Mesendoderm (in vitro differentiated cells): ENCODE measurements at regions not wholly inside any gene's neighbourhood (a gene's known extent, or its start where the extent isn't known, plus 50 kb on each side); places are given as distances from the start of the nearest gene placed in this dataset.

Source experiments
- DNase-seq: peaks from one replicate; pipeline ENCODE4 v3.0.0; 2013
- H2AK5ac ChIP-seq: 2 replicates; pipeline ENCODE4 v1.6.1; 2013; ENCODE audit warnings: low read length, inconsistent platforms
- H2BK120ac ChIP-seq: 2 replicates; pipeline ENCODE4 v1.6.1; 2013; ENCODE audit warnings: low read depth, mild to moderate bottlenecking, low read length, moderate library complexity, mixed read lengths
- H2BK15ac ChIP-seq: replicated peaks from 2 replicates; pipeline ENCODE4 v1.6.1; 2013; ENCODE audit warnings: low read depth, mild to moderate bottlenecking, moderate library complexity
- H2BK5ac ChIP-seq: 2 replicates; pipeline ENCODE4 v1.6.1; 2013; ENCODE audit warnings: low read length, inconsistent platforms
- H3K18ac ChIP-seq: 2 replicates; pipeline ENCODE4 v1.6.1; 2013; ENCODE audit warnings: mild to moderate bottlenecking, low read length, mixed read lengths
- H3K23ac ChIP-seq: one replicate; pipeline ENCODE4 v1.6.1; 2013; ENCODE audit warnings: low read length
- H3K27ac ChIP-seq: 2 replicates; pipeline ENCODE4 v1.5.1; 2013; ENCODE audit warnings: low read depth, mild to moderate bottlenecking, inconsistent platforms, low read length, moderate library complexity
- H3K27me3 ChIP-seq: 2 replicates; pipeline ENCODE4 v1.6.1; 2013; ENCODE audit warnings: low read length, control low read depth, mild to moderate bottlenecking, inconsistent platforms; ENCODE audit not compliant: insufficient read depth, poor library complexity
- H3K36me3 ChIP-seq: 2 replicates; pipeline ENCODE4 v1.6.1; 2013; ENCODE audit warnings: low read length, inconsistent platforms; ENCODE audit not compliant: control insufficient read depth, insufficient read depth
- H3K4ac ChIP-seq: one replicate; pipeline ENCODE4 v1.6.1; 2013; ENCODE audit warnings: low read depth, mild to moderate bottlenecking, low read length, moderate library complexity
- H3K4me1 ChIP-seq: 2 replicates; pipeline ENCODE4 v1.6.1; 2013; ENCODE audit warnings: low read depth, low read length, inconsistent platforms; ENCODE audit not compliant: control insufficient read depth
- H3K4me2 ChIP-seq: 2 replicates; pipeline ENCODE4 v1.6.1; 2013; ENCODE audit warnings: low read length
- H3K4me3 ChIP-seq: 2 replicates; pipeline ENCODE4 v1.5.1; 2013; ENCODE audit warnings: mild to moderate bottlenecking, low read length
- H3K56ac ChIP-seq: one replicate; pipeline ENCODE4 v1.6.1; 2013; ENCODE audit warnings: low read length
- H3K79me1 ChIP-seq: 2 replicates; pipeline ENCODE4 v1.6.1; 2013; ENCODE audit warnings: low read length, inconsistent platforms
- H3K79me2 ChIP-seq: 2 replicates; pipeline ENCODE4 v1.6.1; 2013; ENCODE audit warnings: mild to moderate bottlenecking, low read length; ENCODE audit not compliant: control insufficient read depth, insufficient read depth
- H3K9ac ChIP-seq: 2 replicates; pipeline ENCODE4 v1.6.1; 2013; ENCODE audit warnings: low read length, inconsistent platforms
- H4K5ac ChIP-seq: one replicate; pipeline ENCODE4 v1.6.1; 2013; ENCODE audit warnings: low read length
- H4K8ac ChIP-seq: one replicate; pipeline ENCODE4 v1.6.1; 2013; ENCODE audit warnings: low read depth, mild to moderate bottlenecking, control low read depth, low read length, moderate library complexity
- WGBS: extraction: QIAGEN DNeasy Blood & Tissue Kit; methylation state at CpG from one replicate; pipeline ENCODE4 v1.1.7; 2013; ENCODE audit warnings: low lambda C conversion rate, missing lambda C conversion rate; ENCODE audit not compliant: insufficient coverage; ENCODE audit errors: extremely low coverage; 5-methylcytosine and 5-hydroxymethylcytosine counted together

DNA sequence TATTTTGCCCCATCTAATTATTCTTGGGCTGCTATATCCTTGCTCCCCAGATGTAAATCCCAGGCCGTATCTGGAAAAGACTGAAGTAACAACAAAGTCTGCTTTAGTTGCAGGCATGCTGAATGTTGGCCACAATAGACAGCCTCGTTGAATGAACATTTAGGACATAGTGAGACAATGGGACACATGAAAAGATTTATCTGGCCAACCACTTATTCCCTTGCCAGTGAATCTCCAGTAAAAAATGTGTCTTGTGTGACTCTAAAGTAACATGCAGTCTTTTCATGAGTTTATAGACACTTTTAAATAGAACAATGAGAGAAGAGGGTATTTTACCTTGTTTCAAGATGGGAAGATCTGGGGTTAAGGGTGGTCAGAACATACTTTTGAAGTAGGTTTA, 60.2 kb upstream of the STXBP6 start:
- no peak overlapping the region for H3K27ac ChIP-seq
- no peaks in the 10 kb centered on the region for H3K79me1 ChIP-seq
- H3K27me3 ChIP-seq, result no peaks in the 10 kb centered on the region
- H3K4me2 ChIP-seq, result no peak overlapping the region
- WGBS, result no CpG with 5 or more reads among the region's 2 CpGs
- H3K9ac ChIP-seq, result no peak overlapping the region
- no peak overlapping the region for H4K5ac ChIP-seq
- no peaks in the 10 kb centered on the region for H3K79me2 ChIP-seq
- H2BK5ac ChIP-seq, result no peak overlapping the region
- no peak overlapping the region for H3K4ac ChIP-seq
- H3K18ac ChIP-seq, result no peak overlapping the region
- no peak overlapping the region for H2BK15ac ChIP-seq
- DNase-seq, result no peak
- H4K8ac ChIP-seq, result no peak overlapping the region
- no peak overlapping the region for H3K56ac ChIP-seq
- H3K36me3 ChIP-seq, result no peaks in the 10 kb centered on the region
- no peak overlapping the region for H3K4me3 ChIP-seq
- no peak overlapping the region for H3K23ac ChIP-seq
- no peak overlapping the region for H2BK120ac ChIP-seq
- H2AK5ac ChIP-seq, result no peak overlapping the region
- no peaks in the 10 kb centered on the region for H3K4me1 ChIP-seq

GRCh38 chr14:25108959-25109358, 59.0 kb upstream of the STXBP6 start:
- Histone ChIP-seq H3K79me1 (no peaks in the 10 kb centered on the region), H3K4me3 (no peak overlapping the region), H2AK5ac (no peak overlapping the region), H3K36me3 (no peaks in the 10 kb centered on the region), H3K27me3 (no peaks in the 10 kb centered on the region), H3K4ac (no peak overlapping the region), H3K18ac (no peak overlapping the region), H3K4me1 (no peaks in the 10 kb centered on the region), H3K23ac (no peak overlapping the region), H3K27ac (no peak overlapping the region), H3K9ac (no peak overlapping the region), H3K79me2 (no peaks in the 10 kb centered on the region), H2BK15ac (no peak overlapping the region), H2BK5ac (no peak overlapping the region), H2BK120ac (no peak overlapping the region), H4K8ac (no peak overlapping the region), H3K4me2 (no peak overlapping the region), H4K5ac (no peak overlapping the region), H3K56ac (no peak overlapping the region)
- WGBS, result no CpG with 5 or more reads among the region's 2 CpGs
- peak; percentile 33 for DNase-seq

DNA sequence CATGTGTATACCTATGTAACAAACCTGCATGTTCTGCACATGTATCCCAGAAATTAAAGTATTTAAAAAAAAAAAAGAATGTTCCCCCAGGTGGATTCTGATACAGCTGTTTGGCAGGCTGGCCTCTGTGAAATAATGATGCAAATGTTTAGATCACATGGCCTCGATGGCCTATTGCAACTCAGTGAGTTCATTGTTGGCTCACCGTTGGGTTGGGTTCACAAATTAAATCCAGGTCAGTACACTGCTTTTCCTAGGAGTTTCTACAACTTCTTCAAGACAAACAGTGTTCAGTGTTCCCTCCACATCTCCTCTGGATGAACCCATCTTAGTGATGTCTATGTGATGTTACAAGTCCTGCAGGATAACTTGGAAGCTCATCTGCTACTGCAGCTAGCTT, 58.3 kb upstream of the STXBP6 start:
- Histone ChIP-seq H3K79me2 (no peaks in the 10 kb centered on the region), H3K4ac (no peak overlapping the region), H2BK15ac (no peak overlapping the region), H4K8ac (no peak overlapping the region), H3K4me3 (no peak overlapping the region), H3K79me1 (no peaks in the 10 kb centered on the region), H3K4me2 (no peak overlapping the region), H2BK5ac (no peak overlapping the region), H3K27ac (no peak overlapping the region), H3K18ac (no peak overlapping the region), H3K23ac (no peak overlapping the region), H2BK120ac (no peak overlapping the region), H4K5ac (no peak overlapping the region), H3K56ac (no peak overlapping the region), H3K36me3 (no peaks in the 10 kb centered on the region), H2AK5ac (no peak overlapping the region), H3K27me3 (no peaks in the 10 kb centered on the region), H3K4me1 (no peaks in the 10 kb centered on the region), H3K9ac (no peak overlapping the region)
- WGBS, result no CpG with 5 or more reads among the region's 2 CpGs
- DNase-seq, result no peak

DNA sequence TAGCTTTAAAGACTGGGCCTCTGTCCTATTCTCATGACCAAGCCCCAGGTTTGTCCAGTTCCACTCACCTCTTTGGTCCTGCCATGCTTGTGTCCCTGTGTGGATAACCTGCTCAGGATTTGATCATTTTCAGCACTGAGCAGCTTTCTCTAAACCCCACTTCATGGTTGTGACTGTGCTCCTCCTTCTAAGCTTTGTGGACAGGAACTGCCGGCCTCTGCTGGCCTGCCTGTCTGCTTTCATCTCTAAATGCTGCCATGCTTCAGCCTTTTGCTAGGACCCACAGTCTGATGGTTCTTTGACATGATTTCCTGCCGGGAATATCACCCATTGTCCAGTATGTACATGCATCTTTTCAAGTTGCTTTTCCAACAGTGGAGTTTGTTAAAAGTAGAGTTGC, 53.9 kb upstream of the STXBP6 start:
- WGBS, result no CpG with 5 or more reads among the region's 2 CpGs
- no peaks in the 10 kb centered on the region for H3K36me3 ChIP-seq
- H3K4me3 ChIP-seq, result no peak overlapping the region

DNA sequence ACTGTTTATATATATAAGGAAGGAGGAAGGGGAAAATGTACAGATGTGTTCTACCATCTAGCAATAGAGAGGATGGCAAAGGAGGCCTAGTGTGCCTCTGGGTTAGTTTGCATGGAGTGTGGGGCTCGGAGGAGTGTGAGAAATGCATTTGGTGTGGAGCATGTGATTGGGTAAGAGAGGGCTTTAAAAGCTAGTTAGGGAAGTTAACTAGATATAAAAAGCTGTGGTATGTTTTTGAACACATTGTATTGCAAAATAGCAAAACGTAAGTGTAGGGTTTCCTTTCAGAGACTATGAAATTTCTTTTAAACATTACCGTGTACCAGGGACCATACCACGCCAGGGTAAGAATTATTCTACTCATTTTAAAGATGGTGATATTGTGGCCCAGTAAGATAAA, 53.3 kb upstream of the STXBP6 start:
- no peak overlapping the region for H2BK120ac ChIP-seq
- DNase-seq, result no peak
- H3K23ac ChIP-seq, result no peak overlapping the region
- no peaks in the 10 kb centered on the region for H3K36me3 ChIP-seq
- H2BK15ac ChIP-seq, result no peak overlapping the region
- no peak overlapping the region for H2BK5ac ChIP-seq
- H3K18ac ChIP-seq, result no peak overlapping the region
- no peak overlapping the region for H3K4me2 ChIP-seq
- no peaks in the 10 kb centered on the region for H3K79me1 ChIP-seq
- no peak overlapping the region for H3K4ac ChIP-seq
- no peak overlapping the region for H2AK5ac ChIP-seq
- no peaks in the 10 kb centered on the region for H3K4me1 ChIP-seq
- no peak overlapping the region for H4K5ac ChIP-seq
- H3K56ac ChIP-seq, result no peak overlapping the region
- H3K27ac ChIP-seq, result no peak overlapping the region
- H4K8ac ChIP-seq, result no peak overlapping the region
- no peaks in the 10 kb centered on the region for H3K79me2 ChIP-seq
- no peak overlapping the region for H3K9ac ChIP-seq
- H3K4me3 ChIP-seq, result no peak overlapping the region
- WGBS, result no CpG with 5 or more reads among the region's 4 CpGs
- no peaks in the 10 kb centered on the region for H3K27me3 ChIP-seq

More for the DNA sequence above, 53.9 kb upstream of the STXBP6 start:
- Histone ChIP-seq H3K23ac (no peak overlapping the region), H3K79me1 (no peaks in the 10 kb centered on the region), H4K5ac (no peak overlapping the region), H2AK5ac (no peak overlapping the region), H3K4ac (no peak overlapping the region), H3K4me2 (no peak overlapping the region), H3K27me3 (no peaks in the 10 kb centered on the region), H2BK120ac (no peak overlapping the region), H2BK5ac (no peak overlapping the region), H3K18ac (no peak overlapping the region), H4K8ac (no peak overlapping the region), H3K79me2 (no peaks in the 10 kb centered on the region), H3K4me1 (no peaks in the 10 kb centered on the region), H3K9ac (no peak overlapping the region), H3K27ac (no peak overlapping the region), H3K56ac (no peak overlapping the region), H2BK15ac (no peak overlapping the region)
- DNase-seq, result no peak

DNA sequence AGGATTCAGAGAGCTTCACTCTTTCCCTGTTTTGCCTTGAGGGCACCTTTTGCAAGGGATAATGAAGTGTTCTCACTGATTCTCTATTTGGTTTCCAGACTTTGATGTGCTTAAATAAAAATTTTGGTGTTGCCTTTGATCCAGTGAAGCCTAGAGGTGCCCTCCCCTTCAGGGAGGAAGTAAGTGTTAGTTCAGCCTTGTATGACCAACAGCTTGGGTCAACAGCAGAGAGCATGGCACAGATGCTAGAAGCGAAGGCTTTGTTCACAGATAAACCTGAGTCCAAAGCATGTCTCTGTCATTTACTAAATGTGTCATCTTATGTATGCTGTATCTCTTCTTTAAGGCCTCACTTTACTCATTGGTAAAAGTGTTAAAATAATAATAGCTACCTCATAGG, 52.8 kb upstream of the STXBP6 start:
- Histone ChIP-seq H4K5ac (no peak overlapping the region), H4K8ac (no peak overlapping the region), H3K56ac (no peak overlapping the region), H3K4me1 (no peaks in the 10 kb centered on the region), H3K27me3 (no peaks in the 10 kb centered on the region), H3K23ac (no peak overlapping the region), H3K9ac (no peak overlapping the region), H3K79me1 (no peaks in the 10 kb centered on the region), H3K36me3 (no peaks in the 10 kb centered on the region), H3K4me2 (no peak overlapping the region), H3K18ac (no peak overlapping the region), H2BK5ac (no peak overlapping the region), H3K4me3 (no peak overlapping the region), H3K4ac (no peak overlapping the region), H3K79me2 (no peaks in the 10 kb centered on the region), H2BK15ac (no peak overlapping the region), H2AK5ac (no peak overlapping the region), H2BK120ac (no peak overlapping the region), H3K27ac (no peak overlapping the region)
- WGBS, result no CpG with 5 or more reads among the region's 1 CpG
- DNase-seq, result no peak
